COLO668 (cell line): ENCODE measurements at regions not wholly inside any gene's neighbourhood (a gene's known extent, or its start where the extent isn't known, plus 50 kb on each side); places are given as distances from the start of the nearest gene placed in this dataset.
"Not testable (repeated sequence)": the region's sequence is repeated elsewhere in the genome, so short reads cannot be mapped to it uniquely, and the experiment has no call there.

ENCODE experiments used
- DNase-seq: peaks from one replicate; lab custom pipeline; 2025; ENCODE audit not compliant: unreplicated experiment; lab: John Stamatoyannopoulos, UW

- not testable (repeated sequence) for DNase-seq
These were observed 160.3 kb upstream of the ZNF184 start for GRCh38 chr6:27633221-27633688.

- no peak for DNase-seq
These were observed 158.7 kb upstream of the ZNF184 start for GRCh38 chr6:27631609-27631916.

GRCh38 chr6:27630727-27631608 is 158.1 kb upstream of the ZNF184 start:
- DNase-seq: no peak

GRCh38 chr6:27624694-27625262 is 151.9 kb upstream of the ZNF184 start:
- no peak for DNase-seq

GRCh38 chr6:27623103-27623502 is 150.2 kb upstream of the ZNF184 start:
- no peak for DNase-seq

- no peak for DNase-seq
These were observed 146.5 kb upstream of the ZNF184 start for GRCh38 chr6:27619436-27619835.

- DNase-seq: no peak
These were observed 145.1 kb upstream of the ZNF184 start for GRCh38 chr6:27617700-27618689.

GRCh38 chr6:27617046-27617687 is 144.3 kb upstream of the ZNF184 start:
- no peak for DNase-seq

GRCh38 chr6:27616328-27617045 is 143.6 kb upstream of the ZNF184 start:
- DNase-seq: no peak

- no peak for DNase-seq
These were observed 138.5 kb upstream of the ZNF184 start for GRCh38 chr6:27611451-27611850.

GRCh38 chr6:27608916-27609883 is 136.3 kb upstream of the ZNF184 start:
- no peak for DNase-seq

GRCh38 chr6:27605401-27606342 is 132.8 kb upstream of the ZNF184 start:
- no peak for DNase-seq

GRCh38 chr6:27604986-27605385 is 132.1 kb upstream of the ZNF184 start:
- DNase-seq: no peak

GRCh38 chr6:27601668-27602254 is 128.9 kb upstream of the ZNF184 start:
- no peak for DNase-seq

GRCh38 chr6:27599859-27600532 is 127.1 kb upstream of the ZNF184 start:
- DNase-seq: no peak

- not testable (repeated sequence) for DNase-seq
These were observed 124.2 kb upstream of the ZNF184 start for GRCh38 chr6:27597031-27597567.

GRCh38 chr6:27593861-27594260 is 121.0 kb upstream of the ZNF184 start:
- DNase-seq: no peak
